ENCODE measurements at regions not wholly inside any gene's neighbourhood (a gene's known extent, or its start where the extent isn't known, plus 50 kb on each side); places are given as distances from the start of the nearest gene placed in this dataset.

DNA sequence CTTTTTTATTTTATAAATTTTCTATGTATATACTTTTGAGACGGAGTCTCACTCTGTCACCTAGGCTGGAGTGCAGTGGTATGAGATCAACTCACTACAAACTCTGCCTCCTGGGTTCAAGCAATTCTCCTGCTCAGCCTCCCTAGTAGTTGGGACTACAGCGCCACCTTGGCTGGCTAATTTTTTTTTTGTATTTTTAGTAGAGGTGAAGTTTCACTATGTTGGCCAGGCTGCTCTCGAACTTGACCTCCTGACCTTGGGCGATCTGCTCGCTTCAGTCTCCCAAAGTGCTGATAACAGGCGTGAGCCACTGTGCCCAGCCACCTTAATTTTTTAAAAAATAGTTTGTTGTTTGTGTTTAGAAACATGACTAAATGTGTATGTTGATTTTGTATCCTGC lies 76.6 kb downstream of the FBXO4 start:
- TF ChIP-seq, protein P1, sequence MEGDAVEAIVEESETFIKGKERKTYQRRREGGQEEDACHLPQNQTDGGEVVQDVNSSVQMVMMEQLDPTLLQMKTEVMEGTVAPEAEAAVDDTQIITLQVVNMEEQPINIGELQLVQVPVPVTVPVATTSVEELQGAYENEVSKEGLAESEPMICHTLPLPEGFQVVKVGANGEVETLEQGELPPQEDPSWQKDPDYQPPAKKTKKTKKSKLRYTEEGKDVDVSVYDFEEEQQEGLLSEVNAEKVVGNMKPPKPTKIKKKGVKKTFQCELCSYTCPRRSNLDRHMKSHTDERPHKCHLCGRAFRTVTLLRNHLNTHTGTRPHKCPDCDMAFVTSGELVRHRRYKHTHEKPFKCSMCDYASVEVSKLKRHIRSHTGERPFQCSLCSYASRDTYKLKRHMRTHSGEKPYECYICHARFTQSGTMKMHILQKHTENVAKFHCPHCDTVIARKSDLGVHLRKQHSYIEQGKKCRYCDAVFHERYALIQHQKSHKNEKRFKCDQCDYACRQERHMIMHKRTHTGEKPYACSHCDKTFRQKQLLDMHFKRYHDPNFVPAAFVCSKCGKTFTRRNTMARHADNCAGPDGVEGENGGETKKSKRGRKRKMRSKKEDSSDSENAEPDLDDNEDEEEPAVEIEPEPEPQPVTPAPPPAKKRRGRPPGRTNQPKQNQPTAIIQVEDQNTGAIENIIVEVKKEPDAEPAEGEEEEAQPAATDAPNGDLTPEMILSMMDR (conservative IDR thresholded peaks at IDR 0.05 in 1 of 2, IDR thresholded peaks at IDR 0.05 in 1 of 2; ENCODE audit: low read depth in 1 of 2, low read length in 2 of 2): no peak
- TF ChIP-seq EZH2 (IDR thresholded peaks at IDR 0.05; ENCODE audit: low read length, missing control alignments): no peak

All from fibroblast of lung (primary cell).